Activated T-cell treated with anti-CD3 and anti-CD28 coated beads, Interleukin-2, amount 50 U/mL, for 4 hours (primary cell): ENCODE measurements at regions not wholly inside any gene's neighbourhood (a gene's known extent, or its start where the extent isn't known, plus 50 kb on each side); places are given as distances from the start of the nearest gene placed in this dataset.
"Not testable (repeated sequence)": the region's sequence is repeated elsewhere in the genome, so short reads cannot be mapped to it uniquely, and the experiment has no call there.

Experiments
- ATAC-seq, 2 donors: fragments of 200-7000 bp; cut with Tn5 transposase; one replicate each; pipeline ENCODE4 v1.10.0; 2021
- DNase-seq: peaks from one replicate; pipeline ENCODE4 v3.0.0-alpha.2; 2020
- H3K27me3 Mint-ChIP-seq: one replicate; pipeline ENCODE4 v1.8.0; 2021; ENCODE audit warnings: low read depth, mixed read lengths
- H3K36me3 Mint-ChIP-seq: one replicate; pipeline ENCODE4 v1.8.0; 2022; ENCODE audit warnings: mixed read lengths; ENCODE audit not compliant: insufficient read depth
- H3K4me1 Mint-ChIP-seq: one replicate; pipeline ENCODE4 v1.8.0; 2021; ENCODE audit warnings: low read depth, mixed read lengths
- H3K4me3 Mint-ChIP-seq: one replicate; pipeline ENCODE4 v1.8.0; 2021; ENCODE audit warnings: mild to moderate bottlenecking, moderate library complexity, mixed read lengths
- H3K9me3 Mint-ChIP-seq: one replicate; pipeline ENCODE4 v1.8.0; 2021; ENCODE audit warnings: mixed read lengths

DNA sequence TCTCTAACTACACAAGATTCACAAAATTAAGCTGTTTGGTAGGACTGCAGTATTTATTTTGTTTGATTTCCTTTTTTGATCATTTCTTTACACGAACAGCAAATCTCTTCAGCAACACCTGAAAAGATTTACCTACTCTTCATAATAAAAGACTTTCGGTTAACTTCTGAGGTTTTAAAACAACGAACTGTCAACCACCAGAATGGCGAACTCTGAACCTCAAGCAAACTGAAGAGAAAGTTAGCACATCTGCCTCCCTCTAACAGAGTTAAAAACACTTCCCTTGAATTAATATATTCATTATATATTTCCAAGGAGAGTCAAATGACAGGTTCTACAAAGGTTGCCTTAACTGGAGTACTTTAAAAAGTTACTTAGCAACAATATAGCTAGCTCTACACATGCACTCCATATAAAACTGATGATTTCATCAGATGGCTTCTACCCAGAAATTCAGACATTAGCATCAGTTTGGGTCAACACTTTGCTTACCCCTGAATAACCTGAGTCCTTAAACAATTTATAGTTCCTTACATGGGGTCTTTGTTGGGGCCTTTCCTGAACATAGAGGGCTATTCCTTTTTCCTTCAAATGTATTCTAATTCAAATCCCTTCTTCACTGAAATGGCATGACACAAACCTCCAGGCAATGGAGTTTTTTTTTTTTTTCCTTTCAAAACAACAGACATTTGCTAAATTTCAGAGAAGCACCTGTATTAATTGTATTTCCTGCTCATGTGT, 118.3 kb downstream of the SEM1 start:
- Mint-ChIP-seq H3K4me3 (no peak overlapping the region), H3K4me1 (no peaks in the 10 kb centered on the region), H3K9me3 (no peaks in the 10 kb centered on the region), H3K36me3 (no peaks in the 10 kb centered on the region), H3K27me3 (peaks cover 16% of the 10 kb centered on the region)
- DNase-seq = no peak
- ATAC-seq = no peak

DNA sequence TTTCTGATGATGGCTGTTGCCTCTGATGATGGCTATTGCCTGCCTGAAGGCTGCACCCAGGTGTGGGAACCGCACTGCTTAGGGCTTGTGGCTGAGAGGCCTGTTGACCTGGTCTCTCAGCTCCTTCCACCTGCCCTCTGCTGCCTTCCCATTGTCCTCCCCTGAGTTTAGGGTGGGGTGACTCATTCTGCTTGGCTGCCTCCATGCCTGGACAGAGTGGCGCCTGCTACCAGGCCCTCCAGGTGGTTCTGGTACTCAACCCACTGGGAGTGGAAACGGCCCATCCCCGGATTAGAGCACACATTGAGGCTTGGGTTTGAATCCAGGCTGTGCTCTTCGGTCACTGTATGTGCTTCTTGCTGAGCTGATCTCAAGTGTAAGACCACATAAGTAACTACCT, 120.6 kb downstream of the SEM1 start:
- no peak for ATAC-seq
- Mint-ChIP-seq H3K4me1 (no peaks in the 10 kb centered on the region), H3K4me3 (no peak overlapping the region), H3K9me3 (peaks cover 4% of the 10 kb centered on the region), H3K36me3 (no peaks in the 10 kb centered on the region), H3K27me3 (peaks cover 21% of the 10 kb centered on the region)
- no peak for DNase-seq

DNA sequence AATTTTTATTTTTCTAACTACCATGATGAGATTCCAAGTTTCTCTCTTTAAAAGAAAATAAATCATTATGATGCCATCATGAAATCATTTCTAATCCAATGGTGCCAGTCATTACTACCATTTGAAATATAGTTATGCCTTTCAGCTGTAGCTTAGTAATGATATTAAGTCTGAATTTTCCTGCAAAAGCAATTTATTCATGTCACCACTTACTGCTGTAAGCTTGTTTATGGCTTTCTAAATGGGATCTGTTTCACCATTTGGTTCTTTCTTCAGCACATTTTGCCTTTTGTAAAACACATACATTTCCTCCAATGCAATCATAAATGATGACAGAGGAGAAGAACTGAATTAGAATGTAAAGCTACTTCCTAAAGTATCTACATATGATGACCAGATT, 130.5 kb downstream of the SEM1 start:
- peaks cover 8% of the 10 kb centered on the region for H3K9me3 Mint-ChIP-seq
- ATAC-seq (no peak), DNase-seq (no peak)
- H3K4me1 Mint-ChIP-seq = no peaks in the 10 kb centered on the region
- H3K27me3 Mint-ChIP-seq = peaks cover 7% of the 10 kb centered on the region
- H3K36me3 Mint-ChIP-seq = no peaks in the 10 kb centered on the region
- no peak overlapping the region for H3K4me3 Mint-ChIP-seq

DNA sequence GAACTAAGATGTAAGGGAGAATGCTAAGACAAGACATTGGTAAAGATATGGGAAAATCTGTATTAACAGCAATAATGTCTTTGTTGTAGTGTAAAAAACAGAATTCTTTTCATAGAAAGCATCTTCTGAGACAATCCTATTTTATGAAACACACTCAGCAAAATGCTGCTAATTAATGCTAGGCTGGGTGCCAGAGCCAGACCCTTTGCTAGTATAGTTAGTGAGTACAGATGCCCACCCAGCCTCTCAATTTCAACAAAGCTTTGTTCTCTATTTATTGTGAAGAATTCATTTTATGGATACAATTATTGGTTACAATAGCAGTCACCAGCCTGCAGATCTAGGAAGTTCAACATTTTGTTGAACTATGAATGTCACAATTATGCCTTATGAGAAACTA, 131.0 kb downstream of the SEM1 start:
- H3K4me3 Mint-ChIP-seq = no peak overlapping the region
- H3K27me3 Mint-ChIP-seq = peaks cover 7% of the 10 kb centered on the region
- DNase-seq (no peak), ATAC-seq (no peak)
- H3K4me1 Mint-ChIP-seq = no peaks in the 10 kb centered on the region
- H3K36me3 Mint-ChIP-seq = no peaks in the 10 kb centered on the region
- peaks cover 8% of the 10 kb centered on the region for H3K9me3 Mint-ChIP-seq

DNA sequence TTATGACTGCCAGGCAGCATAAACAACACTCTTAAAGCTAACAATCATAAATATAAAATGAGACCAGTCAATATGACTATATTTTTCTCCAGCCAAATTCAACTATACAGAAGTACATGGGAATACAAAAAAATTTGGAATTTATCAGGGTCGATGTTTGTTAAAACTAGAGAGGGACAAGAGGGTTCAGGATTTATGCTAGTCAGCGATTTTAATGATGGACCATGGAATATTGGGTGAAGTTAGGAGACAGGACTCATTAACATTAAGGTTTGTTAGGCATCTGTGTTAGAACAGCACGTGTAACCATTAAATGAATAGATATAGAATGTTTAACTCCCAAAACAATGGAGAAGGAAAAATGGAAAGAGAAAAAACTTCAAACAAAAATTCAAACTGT, 146.2 kb downstream of the SEM1 start:
- DNase-seq (no peak), ATAC-seq (no peak)
- Mint-ChIP-seq H3K36me3 (no peaks in the 10 kb centered on the region), H3K9me3 (no peaks in the 10 kb centered on the region), H3K4me3 (no peak overlapping the region), H3K27me3 (no peaks in the 10 kb centered on the region), H3K4me1 (no peaks in the 10 kb centered on the region)

DNA sequence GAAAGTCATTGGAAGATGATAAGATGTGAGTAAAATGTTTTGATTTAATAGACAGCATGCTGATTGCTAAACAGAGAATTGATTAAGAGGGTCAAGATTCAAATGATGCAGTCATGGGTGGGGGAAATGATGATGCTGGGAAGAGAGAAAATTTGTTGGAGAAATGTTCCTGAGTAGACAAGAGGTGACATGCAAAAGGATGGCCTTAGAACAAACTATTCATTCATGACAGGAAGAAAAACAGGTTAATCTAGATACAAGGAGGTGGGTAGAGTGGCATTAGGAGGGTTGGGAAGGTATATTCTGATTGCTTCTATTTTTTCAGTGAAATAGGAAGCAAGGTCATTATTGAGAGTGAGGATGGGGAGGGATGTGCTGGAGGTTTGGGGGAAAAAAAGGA, 146.7 kb downstream of the SEM1 start:
- ATAC-seq (no peak), DNase-seq (no peak)
- Mint-ChIP-seq H3K9me3 (no peaks in the 10 kb centered on the region), H3K4me3 (no peak overlapping the region), H3K4me1 (no peaks in the 10 kb centered on the region), H3K36me3 (no peaks in the 10 kb centered on the region), H3K27me3 (no peaks in the 10 kb centered on the region)

DNA sequence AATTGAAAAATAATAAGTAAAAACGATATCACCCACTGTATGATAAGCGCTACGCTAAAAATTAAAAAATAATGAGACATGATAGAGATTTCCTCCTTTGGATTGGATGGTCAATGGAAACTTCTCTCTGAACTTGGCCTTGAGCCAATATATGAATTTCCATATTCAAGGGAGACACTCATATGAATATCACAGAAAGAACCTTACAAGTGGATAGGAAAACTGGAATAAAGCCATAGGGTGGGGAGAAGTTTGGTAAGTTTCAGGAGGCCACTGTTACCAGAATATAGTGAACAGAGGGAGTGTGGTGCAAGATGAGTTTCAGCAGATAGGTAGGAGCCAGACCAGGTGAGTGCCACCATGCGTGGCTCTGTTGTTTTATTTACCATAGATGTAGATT, 147.2 kb downstream of the SEM1 start:
- Mint-ChIP-seq H3K4me1 (no peaks in the 10 kb centered on the region), H3K36me3 (no peaks in the 10 kb centered on the region)

DNA sequence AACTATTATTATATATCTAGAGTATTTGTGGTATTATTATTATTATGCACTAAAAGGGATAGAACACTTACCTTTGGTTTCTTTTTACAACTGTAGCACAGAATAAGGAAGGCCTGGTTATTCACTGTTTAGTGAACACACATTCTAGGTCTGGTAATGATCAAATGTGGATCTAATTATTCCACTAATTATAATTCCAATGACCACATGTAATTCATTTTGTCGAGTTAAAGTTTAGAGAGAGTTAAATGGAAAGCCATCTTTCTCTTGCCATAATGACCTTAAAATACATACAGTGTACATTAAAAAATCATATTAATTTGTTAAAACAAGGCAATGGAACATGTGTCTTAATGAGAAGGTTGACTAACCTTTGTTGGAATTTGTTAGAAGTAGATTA, 147.8 kb downstream of the SEM1 start:
- no peaks in the 10 kb centered on the region for H3K9me3 Mint-ChIP-seq

More for the DNA sequence above, 147.2 kb downstream of the SEM1 start:
- DNase-seq = no peak
- Mint-ChIP-seq H3K9me3 (no peaks in the 10 kb centered on the region), H3K4me3 (no peak overlapping the region), H3K27me3 (no peaks in the 10 kb centered on the region)
- ATAC-seq = no peak

DNA sequence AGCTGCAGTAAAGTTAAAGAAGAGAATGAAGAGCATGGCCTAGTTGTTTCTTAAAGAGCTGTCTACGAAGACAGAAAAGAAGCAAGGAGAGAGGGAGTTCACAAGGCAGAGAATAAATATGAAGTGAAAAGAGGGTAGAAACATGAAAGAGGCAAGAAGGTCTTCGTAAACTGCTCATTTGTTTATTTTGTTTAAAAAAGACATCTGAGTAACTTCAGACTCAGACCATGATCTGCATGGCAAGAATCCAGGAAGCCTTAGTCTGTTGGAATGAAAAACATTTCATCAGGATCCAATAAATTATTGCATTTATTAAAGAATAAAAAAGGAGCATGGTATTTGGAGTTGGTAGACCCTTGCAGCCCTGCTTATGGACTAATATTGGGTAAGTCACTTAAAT, 151.1 kb downstream of the SEM1 start:
- Mint-ChIP-seq H3K9me3 (no peaks in the 10 kb centered on the region), H3K27me3 (no peaks in the 10 kb centered on the region), H3K4me3 (no peak overlapping the region), H3K36me3 (no peaks in the 10 kb centered on the region), H3K4me1 (no peaks in the 10 kb centered on the region)
- DNase-seq (no peak), ATAC-seq (no peak)

More for the DNA sequence above, 147.8 kb downstream of the SEM1 start:
- H3K27me3 Mint-ChIP-seq = no peaks in the 10 kb centered on the region
- no peaks in the 10 kb centered on the region for H3K36me3 Mint-ChIP-seq
- no peaks in the 10 kb centered on the region for H3K4me1 Mint-ChIP-seq
- no peak for ATAC-seq
- DNase-seq = no peak
- no peak overlapping the region for H3K4me3 Mint-ChIP-seq

DNA sequence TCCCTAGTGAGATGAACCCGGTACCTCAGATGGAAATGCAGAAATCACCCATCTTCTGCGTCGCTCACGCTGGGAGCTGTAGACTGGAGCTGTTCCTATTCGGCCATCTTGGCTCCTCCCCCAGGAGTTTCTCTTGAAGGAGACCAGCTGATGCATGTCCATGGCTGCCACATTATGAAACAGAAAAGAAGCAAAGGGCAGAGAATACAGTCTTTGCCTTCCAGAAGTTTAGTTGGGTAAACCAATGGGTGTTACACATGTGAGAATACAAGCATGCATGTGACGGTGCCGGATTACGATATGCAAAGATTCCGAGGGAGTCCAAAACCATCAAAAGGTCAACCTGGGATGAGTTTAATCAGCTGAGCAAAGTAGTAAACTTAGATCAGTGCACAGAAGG, 151.6 kb downstream of the SEM1 start:
- Mint-ChIP-seq H3K4me3 (no peak overlapping the region), H3K9me3 (no peaks in the 10 kb centered on the region)

DNA sequence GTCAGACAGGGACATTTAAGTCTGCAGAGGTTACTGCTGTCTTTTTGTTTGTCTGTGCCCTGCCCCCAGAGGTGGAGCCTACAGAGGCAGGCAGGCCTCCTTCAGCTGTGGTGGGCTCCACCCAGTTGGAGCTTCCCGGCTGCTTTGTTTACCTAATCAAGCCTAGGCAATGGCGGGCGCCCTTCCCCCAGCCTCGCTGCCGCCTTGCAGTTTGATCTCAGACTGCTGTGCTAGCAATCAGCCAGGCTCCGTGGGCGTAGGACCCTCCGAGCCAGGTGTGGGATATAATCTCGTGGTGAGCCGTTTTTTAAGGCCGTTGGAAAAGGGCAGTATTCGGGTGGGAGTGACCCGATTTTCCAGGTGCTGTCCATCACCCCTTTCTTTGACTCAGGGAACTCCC, 152.0 kb downstream of the SEM1 start:
- not testable (repeated sequence) for H3K4me3 Mint-ChIP-seq, H3K36me3 Mint-ChIP-seq, ATAC-seq, H3K4me1 Mint-ChIP-seq, H3K27me3 Mint-ChIP-seq, DNase-seq, H3K9me3 Mint-ChIP-seq

More for the DNA sequence above, 151.6 kb downstream of the SEM1 start:
- DNase-seq (no peak), ATAC-seq (no peak)
- Mint-ChIP-seq H3K27me3 (no peaks in the 10 kb centered on the region), H3K36me3 (no peaks in the 10 kb centered on the region), H3K4me1 (no peaks in the 10 kb centered on the region)

DNA sequence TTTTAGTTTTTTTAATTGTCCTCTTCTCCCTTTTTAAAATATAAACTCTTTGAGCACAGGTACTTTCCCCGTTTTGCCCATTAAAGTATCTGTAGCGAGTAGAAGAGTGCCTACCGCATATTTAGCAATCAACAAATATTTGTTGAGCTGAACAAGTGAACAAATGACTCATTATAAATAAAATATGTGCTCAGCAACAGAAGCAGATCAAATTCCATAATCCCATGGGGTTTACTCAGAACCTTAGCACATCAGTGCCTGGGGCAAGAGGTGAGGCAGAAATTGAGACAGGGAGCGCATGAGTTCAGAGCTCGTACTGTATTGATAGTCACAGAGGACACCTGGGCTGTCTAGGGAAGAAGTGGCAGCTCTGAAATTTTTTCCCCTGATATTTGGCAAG, 161.0 kb downstream of the SEM1 start:
- no peak overlapping the region for H3K4me3 Mint-ChIP-seq
- H3K4me1 Mint-ChIP-seq = no peaks in the 10 kb centered on the region
- ATAC-seq (no peak), DNase-seq (no peak)
- peaks cover 3% of the 10 kb centered on the region for H3K27me3 Mint-ChIP-seq
- no peaks in the 10 kb centered on the region for H3K9me3 Mint-ChIP-seq
- H3K36me3 Mint-ChIP-seq = no peaks in the 10 kb centered on the region

DNA sequence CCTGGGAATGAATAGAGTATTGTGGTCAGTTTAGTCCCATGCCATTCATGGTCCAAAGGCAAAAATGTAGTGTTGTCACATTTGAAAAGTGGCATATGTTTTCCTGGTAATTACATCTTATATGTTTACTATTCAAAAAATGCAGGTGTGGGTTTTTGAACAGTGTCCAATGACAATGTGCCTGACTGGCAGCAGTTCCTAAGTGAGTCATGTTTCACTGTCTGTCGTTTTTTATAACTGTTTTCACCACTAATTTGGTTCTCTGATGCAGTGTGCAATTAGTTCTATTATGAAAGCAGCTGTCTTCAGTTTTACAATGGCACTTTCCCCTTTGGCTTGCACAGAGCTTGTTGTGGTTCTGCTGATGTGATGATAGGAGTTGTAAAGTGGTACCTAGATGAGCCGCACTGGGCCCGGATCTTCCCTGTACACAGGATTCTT, 162.3 kb downstream of the SEM1 start:
- H3K36me3 Mint-ChIP-seq = no peaks in the 10 kb centered on the region
- ATAC-seq = no peak
- peaks cover 6% of the 10 kb centered on the region for H3K27me3 Mint-ChIP-seq
- H3K4me3 Mint-ChIP-seq = no peak overlapping the region
- no peaks in the 10 kb centered on the region for H3K9me3 Mint-ChIP-seq
- DNase-seq = no peak
- H3K4me1 Mint-ChIP-seq = no peaks in the 10 kb centered on the region

DNA sequence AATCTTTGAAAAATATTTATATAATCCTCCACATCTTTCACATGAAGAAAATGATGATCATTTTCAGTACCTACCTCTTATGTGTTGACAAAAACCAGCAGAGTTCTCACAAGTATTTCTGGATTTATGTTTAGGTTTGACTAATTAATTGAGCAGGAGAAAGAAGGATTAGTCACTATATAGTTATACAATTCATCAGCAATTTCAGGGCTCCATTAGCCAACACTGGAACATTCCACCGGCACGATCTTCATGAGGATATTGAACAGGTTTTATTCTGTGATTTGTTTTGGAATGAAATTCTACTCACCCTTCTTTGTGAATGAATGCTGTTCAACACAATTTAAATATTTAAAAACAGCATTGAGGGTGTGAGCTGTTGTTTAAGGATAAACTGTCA, 163.2 kb downstream of the SEM1 start:
- Mint-ChIP-seq H3K27me3 (peaks cover 6% of the 10 kb centered on the region), H3K4me3 (no peak overlapping the region), H3K36me3 (no peaks in the 10 kb centered on the region), H3K4me1 (no peaks in the 10 kb centered on the region), H3K9me3 (no peaks in the 10 kb centered on the region)
- DNase-seq = no peak
- no peak for ATAC-seq

DNA sequence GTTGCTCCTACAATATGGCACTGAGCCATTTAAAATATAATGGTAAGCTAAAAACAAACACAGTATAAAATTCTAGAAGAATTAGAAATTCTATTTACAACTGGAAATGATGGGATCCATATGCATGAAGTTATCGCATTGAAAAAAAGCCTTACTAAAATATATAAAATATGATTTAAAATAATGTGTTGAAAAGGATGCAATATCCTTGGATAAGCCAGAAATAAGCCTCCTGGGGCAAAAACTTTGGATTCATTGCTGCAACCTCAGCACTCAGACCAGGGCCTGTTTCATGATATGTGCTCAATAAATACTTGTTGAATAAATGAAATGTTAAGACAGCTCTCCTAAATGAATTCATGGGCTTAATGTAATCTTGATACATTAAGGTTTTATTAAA, 170.2 kb downstream of the SEM1 start:
- H3K9me3 Mint-ChIP-seq = no peaks in the 10 kb centered on the region

More for the DNA sequence above, 170.2 kb downstream of the SEM1 start:
- ATAC-seq (no peak), DNase-seq (no peak)
- no peaks in the 10 kb centered on the region for H3K36me3 Mint-ChIP-seq
- H3K4me1 Mint-ChIP-seq = no peaks in the 10 kb centered on the region
- H3K27me3 Mint-ChIP-seq = peaks cover 5% of the 10 kb centered on the region
- H3K4me3 Mint-ChIP-seq = no peak overlapping the region
